Right lobe of liver (tissue), 6 donors: ENCODE measurements at regions not wholly inside any gene's neighbourhood (a gene's known extent, or its start where the extent isn't known, plus 50 kb on each side); places are given as distances from the start of the nearest gene placed in this dataset.
A peak's percentile ranks its signal among the peaks of the same experiment; 100 is the strongest.

Source experiments
- ATAC-seq, 4 donors: fragments of 200-7000 bp; cut with Tn5 transposase; one replicate each; pipeline ENCODE4 v1.9.1; 2020; ENCODE audit warnings: mild to moderate bottlenecking in 4 of 4, moderate library complexity in 4 of 4
- DNase-seq, 3 donors: peaks; one replicate each; pipeline ENCODE4 v3.0.0-alpha.2; 2020
- H3K27ac ChIP-seq, 3 donors: fragments of 200-600 bp; one replicate each; pipeline ENCODE4 v1.8.0; 2022
- H3K27me3 ChIP-seq, 2 donors: fragments of 200-600 bp; one replicate each; pipeline ENCODE4 v1.8.0; 2022
- H3K36me3 ChIP-seq, 4 donors: fragments of 200-600 bp; sonication (generic) in 1 of 4; one replicate each; pipeline versions ENCODE4 v1.5.1 to v1.8.0; 2017 to 2022; ENCODE audit warnings: control low read depth in 1 of 4
- H3K4me1 ChIP-seq, 4 donors: fragments of 200-600 bp; sonication (generic) in 1 of 4; one replicate each; pipeline versions ENCODE4 v1.5.1 to v1.8.0; 2017 to 2022; ENCODE audit warnings: control low read depth in 1 of 4
- H3K4me3 ChIP-seq, 3 donors: fragments of 200-600 bp; one replicate each; pipeline ENCODE4 v1.8.0; 2022
- H3K9me3 ChIP-seq, 4 donors: fragments of 200-600 bp; sonication (generic) in 1 of 4; one replicate each; pipeline versions ENCODE4 v1.5.1 to v1.8.0; 2017 to 2022; ENCODE audit warnings: control low read depth in 1 of 4
- CTCF ChIP-seq, 4 donors: fragments of 200-600 bp in 3 of 4; fragments of 450-650 bp in 1 of 4; IDR thresholded peaks; one replicate each; pipeline versions ENCODE4 v1.5.1 to v1.8.0; 2016 to 2022; ENCODE audit warnings: antibody characterized with exemption in 4 of 4, mild to moderate bottlenecking in 2 of 4
- POLR2A ChIP-seq: fragments of 450-650 bp; IDR thresholded peaks from one replicate; pipeline ENCODE4 v1.6.1; 2017; ENCODE audit warnings: antibody characterized with exemption, mild to moderate bottlenecking
- WGBS: methylation state at CpG from one replicate; pipeline ENCODE4 v1.1.6; 2018; ENCODE audit warnings: low coverage, low lambda C conversion rate; ENCODE audit not compliant: insufficient coverage; ENCODE audit errors: missing lambda C conversion rate; 5-methylcytosine and 5-hydroxymethylcytosine counted together
- intact Hi-C, 2 donors: fragments of 100-400 bp; cut with DNase I; formaldehyde crosslinking; loops; one replicate each; pipeline versions ENCODE4 v1.11.2 to v1.14.1; 2022
- donor health status: DM: no; HTN: yes; CAD: no.
- donor health status: DM: no; HTN: no; CAD: no.
- donor health status: DM: no; HTN: no; CAD: no.
- donor health status: DM: no; HTN: yes; CAD: no.
- donor health status: DM: no; HTN: yes; CAD: no.

- no peaks in the 10 kb centered on the region for H3K4me1 ChIP-seq
- no peak overlapping the region for H3K27ac ChIP-seq
- DNase-seq (no peak), ATAC-seq (no peak)
- H3K9me3 ChIP-seq, result no peaks in the 10 kb centered on the region
- 71% methylated on average over 4 of the region's 4 CpGs for WGBS
- H3K4me3 ChIP-seq, result no peak overlapping the region
- no peaks in the 10 kb centered on the region for H3K27me3 ChIP-seq
- intact Hi-C loops, result no loop called here
- H3K36me3 ChIP-seq, result no peaks in the 10 kb centered on the region
- no peak for TF ChIP-seq CTCF (IDR thresholded peaks at IDR 0.05)
- TF ChIP-seq POLR2A, result no peak
These were observed 51.9 kb upstream of the SPDL1 start for GRCh38 chr5:169531631-169532030.

- Histone ChIP-seq H3K9me3 (no peaks in the 10 kb centered on the region), H3K4me1 (no peaks in the 10 kb centered on the region), H3K27ac (no peak overlapping the region), H3K4me3 (no peak overlapping the region), H3K27me3 (no peaks in the 10 kb centered on the region), H3K36me3 (no peaks in the 10 kb centered on the region)
- DNase-seq (no peak), ATAC-seq (no peak)
- intact Hi-C loops, result no loop called here
- no peak for TF ChIP-seq CTCF (IDR thresholded peaks at IDR 0.05)
These were observed 55.7 kb upstream of the SPDL1 start for GRCh38 chr5:169527863-169528262.

GRCh38 chr5:169527066-169527465 lies 56.5 kb upstream of the SPDL1 start:
- Histone ChIP-seq H3K36me3 (no peaks in the 10 kb centered on the region), H3K4me1 (no peaks in the 10 kb centered on the region), H3K4me3 (no peak overlapping the region), H3K27ac (no peak overlapping the region), H3K9me3 (no peaks in the 10 kb centered on the region), H3K27me3 (no peaks in the 10 kb centered on the region)
- TF ChIP-seq CTCF (IDR thresholded peaks at IDR 0.05) (no peak), POLR2A (no peak)
- 13% methylated on average over 2 of the region's 2 CpGs for WGBS
- intact Hi-C loops, result no loop called here
- ATAC-seq (no peak), DNase-seq (no peak)

- Histone ChIP-seq H3K4me1 (no peaks in the 10 kb centered on the region), H3K9me3 (no peaks in the 10 kb centered on the region), H3K27me3 (no peaks in the 10 kb centered on the region), H3K4me3 (no peak overlapping the region), H3K36me3 (no peaks in the 10 kb centered on the region), H3K27ac (no peak overlapping the region)
- WGBS, result 58% methylated on average over 3 of the region's 3 CpGs
- no peak for ATAC-seq
- no peak for TF ChIP-seq POLR2A
- no peak for DNase-seq
- intact Hi-C loops, result no loop called here
These were observed 60.7 kb upstream of the SPDL1 start for GRCh38 chr5:169522851-169523250.

GRCh38 chr5:169521366-169521983 lies 62.1 kb upstream of the SPDL1 start:
- H3K27ac ChIP-seq, result no peak overlapping the region
- H3K9me3 ChIP-seq, result no peaks in the 10 kb centered on the region
- H3K36me3 ChIP-seq, result no peaks in the 10 kb centered on the region
- WGBS, result 28% methylated on average over 5 of the region's 7 CpGs
- intact Hi-C loops, result no loop called here
- no peaks in the 10 kb centered on the region for H3K4me1 ChIP-seq
- ATAC-seq (peak; percentile 52 to 75 (median 60)), DNase-seq (peak; percentile 47 to 65 (median 60))
- no peaks in the 10 kb centered on the region for H3K27me3 ChIP-seq
- no peak for TF ChIP-seq POLR2A
- no peak for TF ChIP-seq CTCF (IDR thresholded peaks at IDR 0.05)
- no peak overlapping the region for H3K4me3 ChIP-seq
